ENCODE measurements at regions not wholly inside any gene's neighbourhood (a gene's known extent, or its start where the extent isn't known, plus 50 kb on each side); places are given as distances from the start of the nearest gene placed in this dataset.
"Not testable (repeated sequence)": the region's sequence is repeated elsewhere in the genome, so short reads cannot be mapped to it uniquely, and the experiment has no call there.

- Histone ChIP-seq H3K27me3 (ENCODE audit: control insufficient read depth, insufficient read depth, low read length) (no peaks in the 10 kb centered on the region), H3K27ac (ENCODE audit: low read length) (no peak overlapping the region), H3K4me3 (ENCODE audit: low read length) (no peak overlapping the region), H3K9ac (ENCODE audit: low read length) (no peak overlapping the region), H3K9me3 (ENCODE audit: control insufficient read depth, low read depth, low read length) (no peaks in the 10 kb centered on the region), H3K36me3 (ENCODE audit: control insufficient read depth, low read depth, low read length) (no peaks in the 10 kb centered on the region), H3K4me1 (ENCODE audit: control insufficient read depth, low read depth, low read length) (peaks cover 4% of the 10 kb centered on the region)
These were observed 483.0 kb upstream of the NDST4 start for GRCh38 chr4:115596265-115597001.

DNA sequence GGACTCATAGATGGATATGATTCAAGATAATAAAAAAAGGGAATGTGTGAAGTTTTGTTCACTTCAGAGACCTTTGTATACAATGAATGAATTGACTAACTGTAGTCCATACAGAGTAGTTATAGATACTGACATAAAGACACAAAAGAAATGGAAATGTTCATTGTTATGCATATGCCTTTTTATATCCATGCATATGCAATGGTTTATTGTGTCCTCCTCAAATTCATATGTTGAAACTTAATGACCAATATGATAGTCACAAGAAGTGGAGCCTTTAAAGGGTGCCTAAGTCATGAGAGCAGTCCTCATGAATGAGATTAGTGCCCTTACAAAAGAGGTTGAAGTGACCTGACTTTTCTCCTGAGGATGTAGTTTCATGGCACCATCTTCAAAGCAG is 467.5 kb upstream of the NDST4 start:
- no peaks in the 10 kb centered on the region for H3K9me3 ChIP-seq (ENCODE audit: control insufficient read depth, low read depth, low read length)
- no peaks in the 10 kb centered on the region for H3K27me3 ChIP-seq (ENCODE audit: control insufficient read depth, insufficient read depth, low read length)
- no peak overlapping the region for H3K9ac ChIP-seq (ENCODE audit: low read length)
- no peak overlapping the region for H3K27ac ChIP-seq (ENCODE audit: low read length)
- H3K4me1 ChIP-seq (ENCODE audit: control insufficient read depth, low read depth, low read length): peaks cover 3% of the 10 kb centered on the region
- no peaks in the 10 kb centered on the region for H3K36me3 ChIP-seq (ENCODE audit: control insufficient read depth, low read depth, low read length)
- no peak overlapping the region for H3K4me3 ChIP-seq (ENCODE audit: low read length)

DNA sequence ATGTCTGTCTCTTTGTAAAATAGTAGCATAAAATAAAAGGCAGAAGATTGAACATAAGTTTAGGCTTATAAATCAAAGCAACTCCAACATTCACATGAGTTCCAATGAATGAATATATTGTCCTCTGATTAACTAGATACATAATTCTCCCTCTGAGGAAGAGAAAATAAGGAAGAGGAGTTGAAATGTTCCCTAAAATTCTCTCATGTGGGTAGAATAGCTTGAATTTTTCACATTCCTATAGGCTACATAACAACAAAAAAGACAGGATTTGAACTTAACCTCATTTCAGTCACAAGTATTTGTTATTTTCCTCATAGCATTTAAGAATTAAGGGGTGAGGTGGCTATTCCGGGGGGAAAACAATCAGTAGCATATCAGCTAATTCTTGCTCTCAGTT is 462.4 kb upstream of the NDST4 start:
- Histone ChIP-seq H3K27ac (ENCODE audit: low read length) (peak overlapping the region; percentile 56), H3K9me3 (ENCODE audit: control insufficient read depth, low read depth, low read length) (no peaks in the 10 kb centered on the region), H3K9ac (ENCODE audit: low read length) (no peak overlapping the region), H3K4me1 (ENCODE audit: control insufficient read depth, low read depth, low read length) (peaks cover 7% of the 10 kb centered on the region), H3K4me3 (ENCODE audit: low read length) (no peak overlapping the region), H3K27me3 (ENCODE audit: control insufficient read depth, insufficient read depth, low read length) (no peaks in the 10 kb centered on the region), H3K36me3 (ENCODE audit: control insufficient read depth, low read depth, low read length) (no peaks in the 10 kb centered on the region)

DNA sequence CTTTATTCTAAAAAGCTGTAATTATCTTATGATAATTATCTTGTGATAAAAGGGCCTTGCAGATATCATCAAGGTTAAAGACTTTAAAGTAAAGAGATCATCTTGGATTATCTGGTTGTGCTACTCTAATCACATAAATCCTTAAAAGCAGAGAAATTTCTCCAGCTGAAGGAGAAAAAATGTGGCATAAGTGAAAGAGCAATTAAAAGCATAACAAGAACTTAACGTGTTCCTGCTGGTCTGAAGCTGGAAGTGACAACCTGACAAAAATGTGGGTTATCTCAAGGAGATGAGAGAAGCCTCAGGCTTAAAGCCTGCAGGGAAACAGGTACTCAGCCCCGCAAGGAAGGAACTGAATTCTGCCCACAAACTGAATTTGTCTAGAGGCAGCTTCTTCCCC is 449.1 kb upstream of the NDST4 start:
- H3K9me3 ChIP-seq (ENCODE audit: control insufficient read depth, low read depth, low read length): no peaks in the 10 kb centered on the region
- H3K36me3 ChIP-seq (ENCODE audit: control insufficient read depth, low read depth, low read length): no peaks in the 10 kb centered on the region
- H3K4me3 ChIP-seq (ENCODE audit: low read length): no peak overlapping the region
- H3K9ac ChIP-seq (ENCODE audit: low read length): no peak overlapping the region
- H3K4me1 ChIP-seq (ENCODE audit: control insufficient read depth, low read depth, low read length): no peaks in the 10 kb centered on the region
- no peak overlapping the region for H3K27ac ChIP-seq (ENCODE audit: low read length)
- H3K27me3 ChIP-seq (ENCODE audit: control insufficient read depth, insufficient read depth, low read length): no peaks in the 10 kb centered on the region

GRCh38 chr4:115548123-115548522 is 434.7 kb upstream of the NDST4 start:
- Histone ChIP-seq H3K4me3 (ENCODE audit: low read length) (no peak overlapping the region), H3K27me3 (ENCODE audit: control insufficient read depth, insufficient read depth, low read length) (no peaks in the 10 kb centered on the region), H3K9ac (ENCODE audit: low read length) (no peak overlapping the region), H3K36me3 (ENCODE audit: control insufficient read depth, low read depth, low read length) (no peaks in the 10 kb centered on the region), H3K27ac (ENCODE audit: low read length) (no peak overlapping the region), H3K4me1 (ENCODE audit: control insufficient read depth, low read depth, low read length) (peaks cover 8% of the 10 kb centered on the region), H3K9me3 (ENCODE audit: control insufficient read depth, low read depth, low read length) (no peaks in the 10 kb centered on the region)

GRCh38 chr4:115537387-115537786 is 424.0 kb upstream of the NDST4 start:
- Histone ChIP-seq H3K4me3 (ENCODE audit: low read length) (no peak overlapping the region), H3K27me3 (ENCODE audit: control insufficient read depth, insufficient read depth, low read length) (no peaks in the 10 kb centered on the region), H3K36me3 (ENCODE audit: control insufficient read depth, low read depth, low read length) (no peaks in the 10 kb centered on the region), H3K9me3 (ENCODE audit: control insufficient read depth, low read depth, low read length) (no peaks in the 10 kb centered on the region), H3K4me1 (ENCODE audit: control insufficient read depth, low read depth, low read length) (no peaks in the 10 kb centered on the region), H3K27ac (ENCODE audit: low read length) (no peak overlapping the region), H3K9ac (ENCODE audit: low read length) (no peak overlapping the region)

- H3K4me3 ChIP-seq (ENCODE audit: low read length): no peak overlapping the region
- no peaks in the 10 kb centered on the region for H3K27me3 ChIP-seq (ENCODE audit: control insufficient read depth, insufficient read depth, low read length)
- no peaks in the 10 kb centered on the region for H3K36me3 ChIP-seq (ENCODE audit: control insufficient read depth, low read depth, low read length)
- no peak overlapping the region for H3K27ac ChIP-seq (ENCODE audit: low read length)
- H3K4me1 ChIP-seq (ENCODE audit: control insufficient read depth, low read depth, low read length): no peaks in the 10 kb centered on the region
- no peak overlapping the region for H3K9ac ChIP-seq (ENCODE audit: low read length)
- no peaks in the 10 kb centered on the region for H3K9me3 ChIP-seq (ENCODE audit: control insufficient read depth, low read depth, low read length)
These were observed 415.7 kb upstream of the NDST4 start for GRCh38 chr4:115529126-115529525.

GRCh38 chr4:115519476-115519875 is 406.1 kb upstream of the NDST4 start:
- not testable (repeated sequence) for H3K27me3 ChIP-seq (ENCODE audit: control insufficient read depth, insufficient read depth, low read length); H3K4me3 ChIP-seq (ENCODE audit: low read length); H3K4me1 ChIP-seq (ENCODE audit: control insufficient read depth, low read depth, low read length); H3K9me3 ChIP-seq (ENCODE audit: control insufficient read depth, low read depth, low read length); H3K9ac ChIP-seq (ENCODE audit: low read length); H3K36me3 ChIP-seq (ENCODE audit: control insufficient read depth, low read depth, low read length); H3K27ac ChIP-seq (ENCODE audit: low read length)

DNA sequence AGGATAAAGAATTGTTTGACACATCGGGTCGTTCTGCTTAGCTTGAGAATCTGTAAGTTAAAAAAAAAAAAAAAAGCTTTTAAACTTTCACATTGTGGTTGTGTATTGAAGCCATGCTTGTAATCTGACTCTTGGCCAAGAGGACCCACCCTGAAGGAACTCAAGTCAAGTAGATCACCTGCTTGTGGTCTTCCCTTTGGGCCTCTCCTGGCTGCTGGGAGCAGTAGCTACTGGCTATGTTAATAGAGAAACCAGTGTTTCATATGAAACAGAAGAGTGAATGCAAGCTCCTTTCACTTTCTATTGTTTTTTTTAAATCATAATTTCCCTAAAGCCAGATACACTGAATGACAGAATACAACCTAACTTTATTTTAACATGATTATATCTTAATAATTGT is 402.4 kb upstream of the NDST4 start:
- no peaks in the 10 kb centered on the region for H3K27me3 ChIP-seq (ENCODE audit: control insufficient read depth, insufficient read depth, low read length)

GRCh38 chr4:115515366-115515765 is 401.9 kb upstream of the NDST4 start:
- no peak overlapping the region for H3K4me3 ChIP-seq (ENCODE audit: low read length)
- H3K27ac ChIP-seq (ENCODE audit: low read length): no peak overlapping the region
- no peak overlapping the region for H3K9ac ChIP-seq (ENCODE audit: low read length)
- H3K9me3 ChIP-seq (ENCODE audit: control insufficient read depth, low read depth, low read length): no peaks in the 10 kb centered on the region
- no peaks in the 10 kb centered on the region for H3K36me3 ChIP-seq (ENCODE audit: control insufficient read depth, low read depth, low read length)
- H3K4me1 ChIP-seq (ENCODE audit: control insufficient read depth, low read depth, low read length): no peaks in the 10 kb centered on the region
- H3K27me3 ChIP-seq (ENCODE audit: control insufficient read depth, insufficient read depth, low read length): no peaks in the 10 kb centered on the region

More for the DNA sequence above, 402.4 kb upstream of the NDST4 start:
- Histone ChIP-seq H3K9me3 (ENCODE audit: control insufficient read depth, low read depth, low read length) (no peaks in the 10 kb centered on the region), H3K4me3 (ENCODE audit: low read length) (no peak overlapping the region), H3K27ac (ENCODE audit: low read length) (no peak overlapping the region), H3K9ac (ENCODE audit: low read length) (no peak overlapping the region), H3K4me1 (ENCODE audit: control insufficient read depth, low read depth, low read length) (no peaks in the 10 kb centered on the region), H3K36me3 (ENCODE audit: control insufficient read depth, low read depth, low read length) (no peaks in the 10 kb centered on the region)

DNA sequence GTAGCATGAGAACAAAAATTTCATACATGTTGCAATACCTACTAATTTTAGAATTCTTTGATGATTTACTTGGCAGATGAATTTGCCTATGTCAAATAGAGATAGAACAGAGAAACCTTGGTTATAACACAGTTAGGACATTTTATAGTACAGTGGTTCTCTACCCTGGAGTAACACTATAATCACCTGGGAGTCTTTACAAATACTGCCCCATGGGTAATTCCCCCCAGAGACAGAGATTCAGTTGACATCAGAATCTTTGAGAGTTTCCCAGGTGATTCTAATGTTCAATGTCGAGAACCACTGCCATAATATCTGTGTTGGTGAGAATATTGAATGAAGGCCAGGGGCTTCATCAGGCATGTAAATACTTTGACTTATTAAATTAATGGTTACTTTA is 401.3 kb upstream of the NDST4 start:
- no peaks in the 10 kb centered on the region for H3K9me3 ChIP-seq (ENCODE audit: control insufficient read depth, low read depth, low read length)
- no peaks in the 10 kb centered on the region for H3K27me3 ChIP-seq (ENCODE audit: control insufficient read depth, insufficient read depth, low read length)
- H3K4me1 ChIP-seq (ENCODE audit: control insufficient read depth, low read depth, low read length): no peaks in the 10 kb centered on the region
- no peak overlapping the region for H3K4me3 ChIP-seq (ENCODE audit: low read length)
- no peaks in the 10 kb centered on the region for H3K36me3 ChIP-seq (ENCODE audit: control insufficient read depth, low read depth, low read length)
- H3K27ac ChIP-seq (ENCODE audit: low read length): no peak overlapping the region
- no peak overlapping the region for H3K9ac ChIP-seq (ENCODE audit: low read length)

GRCh38 chr4:115505326-115505725 is 391.9 kb upstream of the NDST4 start:
- H3K27ac ChIP-seq (ENCODE audit: low read length): no peak overlapping the region
- H3K36me3 ChIP-seq (ENCODE audit: control insufficient read depth, low read depth, low read length): no peaks in the 10 kb centered on the region
- no peaks in the 10 kb centered on the region for H3K27me3 ChIP-seq (ENCODE audit: control insufficient read depth, insufficient read depth, low read length)
- H3K9ac ChIP-seq (ENCODE audit: low read length): no peak overlapping the region
- H3K4me3 ChIP-seq (ENCODE audit: low read length): no peak overlapping the region
- no peaks in the 10 kb centered on the region for H3K4me1 ChIP-seq (ENCODE audit: control insufficient read depth, low read depth, low read length)
- no peaks in the 10 kb centered on the region for H3K9me3 ChIP-seq (ENCODE audit: control insufficient read depth, low read depth, low read length)

Data from iPS-18a (cell line).